ENCODE measurements at regions not wholly inside any gene's neighbourhood (a gene's known extent, or its start where the extent isn't known, plus 50 kb on each side); places are given as distances from the start of the nearest gene placed in this dataset.

- TF ChIP-seq, protein P1, sequence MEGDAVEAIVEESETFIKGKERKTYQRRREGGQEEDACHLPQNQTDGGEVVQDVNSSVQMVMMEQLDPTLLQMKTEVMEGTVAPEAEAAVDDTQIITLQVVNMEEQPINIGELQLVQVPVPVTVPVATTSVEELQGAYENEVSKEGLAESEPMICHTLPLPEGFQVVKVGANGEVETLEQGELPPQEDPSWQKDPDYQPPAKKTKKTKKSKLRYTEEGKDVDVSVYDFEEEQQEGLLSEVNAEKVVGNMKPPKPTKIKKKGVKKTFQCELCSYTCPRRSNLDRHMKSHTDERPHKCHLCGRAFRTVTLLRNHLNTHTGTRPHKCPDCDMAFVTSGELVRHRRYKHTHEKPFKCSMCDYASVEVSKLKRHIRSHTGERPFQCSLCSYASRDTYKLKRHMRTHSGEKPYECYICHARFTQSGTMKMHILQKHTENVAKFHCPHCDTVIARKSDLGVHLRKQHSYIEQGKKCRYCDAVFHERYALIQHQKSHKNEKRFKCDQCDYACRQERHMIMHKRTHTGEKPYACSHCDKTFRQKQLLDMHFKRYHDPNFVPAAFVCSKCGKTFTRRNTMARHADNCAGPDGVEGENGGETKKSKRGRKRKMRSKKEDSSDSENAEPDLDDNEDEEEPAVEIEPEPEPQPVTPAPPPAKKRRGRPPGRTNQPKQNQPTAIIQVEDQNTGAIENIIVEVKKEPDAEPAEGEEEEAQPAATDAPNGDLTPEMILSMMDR (IDR thresholded peaks at IDR 0.05; ENCODE audit: low read length), result no peak
- no peak for TF ChIP-seq EZH2 (IDR thresholded peaks at IDR 0.05; ENCODE audit: borderline replicate concordance, low read length)
Observed at GRCh38 chr6:147903321-147903720, 394.8 kb downstream of the SAMD5 start.

All from OCI-LY1 (cell line).